ENCODE measurements at regions not wholly inside any gene's neighbourhood (a gene's known extent, or its start where the extent isn't known, plus 50 kb on each side); places are given as distances from the start of the nearest gene placed in this dataset.

DNA sequence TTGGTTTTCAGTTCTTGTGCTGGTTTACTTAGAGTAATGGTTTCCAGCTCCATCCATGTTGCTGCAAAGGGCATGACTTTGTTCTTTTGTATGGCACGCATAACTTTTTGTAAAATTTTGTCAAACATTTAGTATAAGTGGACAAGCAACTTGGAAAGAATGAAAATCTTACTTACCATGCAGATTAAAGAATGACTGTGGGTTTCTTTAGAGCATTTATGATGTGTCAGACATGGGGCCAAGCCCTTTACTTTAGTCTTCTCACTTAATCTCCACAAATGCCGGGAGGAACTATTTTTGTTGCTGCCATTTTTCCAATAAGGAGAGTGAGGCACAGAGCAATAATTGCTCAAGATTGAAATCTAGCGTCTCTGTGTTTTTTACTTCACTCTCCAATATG is 652.5 kb upstream of the TBX3 start:
- Histone ChIP-seq H3K36me3 (ENCODE audit: control insufficient read depth in 2 of 4, insufficient read depth in 4 of 4, low read length in 3 of 4) (no peaks in the 10 kb centered on the region), H3K4me1 (replicated peaks in 1 of 4; ENCODE audit: control insufficient read depth in 3 of 4, insufficient read depth in 4 of 4, low read length in 3 of 4) (peaks cover 0 to 6% (median 0%) of the 10 kb centered on the region in 4 experiments; a peak in 1 of 7 replicates), H2AK5ac (ENCODE audit: low read depth, low read length) (no peak overlapping the region), H3K4me3 (ENCODE audit: extremely low read depth in 1 of 4, insufficient read depth in 2 of 4, low read depth in 3 of 4, low read length in 4 of 4) (no peak overlapping the region), H4K20me1 (replicated peaks in 1 of 2; ENCODE audit: control insufficient read depth in 1 of 2, insufficient read depth in 2 of 2, low read length in 2 of 2) (no peaks in the 10 kb centered on the region), H3K79me2 (ENCODE audit: control insufficient read depth in 1 of 2, insufficient read depth in 2 of 2, low read length in 2 of 2) (no peaks in the 10 kb centered on the region), H2BK5ac (ENCODE audit: low read depth, low read length) (no peak overlapping the region), H2BK15ac (ENCODE audit: low read length) (no peak overlapping the region), H4K8ac (ENCODE audit: extremely low read depth, insufficient read depth, low read length) (no peak overlapping the region), H3K9ac (replicated peaks in 1 of 4; ENCODE audit: extremely low read depth in 1 of 4, low read depth in 3 of 4, low read length in 3 of 4) (no peak overlapping the region), H3K4me2 (ENCODE audit: insufficient read depth in 1 of 2, low read depth in 2 of 2, low read length in 2 of 2) (no peak overlapping the region), H3K4ac (replicated peaks; ENCODE audit: insufficient read length, low read depth, low read length) (no peak overlapping the region), H3K23ac (ENCODE audit: insufficient read length) (no peak overlapping the region), H3K27ac (ENCODE audit: low read depth, low read length) (no peak overlapping the region), H2BK12ac (ENCODE audit: low read depth, low read length) (no peak overlapping the region), H4K5ac (ENCODE audit: insufficient read length, low read depth, low read length) (no peak overlapping the region), H3K79me1 (ENCODE audit: low read depth, low read length) (no peaks in the 10 kb centered on the region), H3K14ac (ENCODE audit: insufficient read length) (no peak overlapping the region), H3K18ac (ENCODE audit: extremely low read depth, low read length) (no peak overlapping the region), H3K56ac (replicated peaks; ENCODE audit: insufficient read length, low read depth, low read length) (no peak overlapping the region), H3K9me3 (ENCODE audit: insufficient read depth in 2 of 2, low read depth in 1 of 2, low read length in 1 of 2) (no peaks in the 10 kb centered on the region), H3K27me3 (replicated peaks in 1 of 4; ENCODE audit: control insufficient read depth in 3 of 4, extremely low read depth in 1 of 4, insufficient read depth in 3 of 4, low read length in 3 of 4) (no peaks in the 10 kb centered on the region), H3K23me2 (ENCODE audit: low read depth, low read length) (no peaks in the 10 kb centered on the region), H2BK120ac (replicated peaks; ENCODE audit: low read depth, low read length) (no peak overlapping the region), H2BK20ac (ENCODE audit: low read length) (no peak overlapping the region), H4K91ac (replicated peaks; ENCODE audit: insufficient read length, low read length) (no peak overlapping the region), H2AFZ (ENCODE audit: low read length) (no peak overlapping the region)
- DNase-seq (ENCODE audit: low read depth in 1 of 2, low spot score in 2 of 2), result no peak
- ChIA-PET CTCF (ENCODE audit: partially characterized antibody) (no interaction called here), POLR2A (ENCODE audit: partially characterized antibody) (no interaction called here)
- 93% methylated on average over 3 of the region's 3 CpGs; no CpG with 5 or more reads in 1 of the 2 experiments for WGBS, 2 experiments (ENCODE audit: extremely low coverage in 1 of 2, insufficient coverage in 1 of 2, insufficient read length in 1 of 2, insufficient replicate concordance in 2 of 2, low coverage in 1 of 2, low lambda C conversion rate in 2 of 2, missing lambda C conversion rate in 1 of 2)
- FAIRE-seq, result no peak
- TF ChIP-seq CTCF (IDR thresholded peaks at IDR 0.05; ENCODE audit: control extremely low read depth in 1 of 3, insufficient read depth in 1 of 3, low read depth in 1 of 3, low read length in 3 of 3) (no peak), GABPA (IDR thresholded peaks at IDR 0.05; ENCODE audit: borderline replicate concordance, insufficient read depth, low read length) (no peak), EGR1 (IDR thresholded peaks at IDR 0.05; ENCODE audit: borderline replicate concordance, low read depth, low read length) (no peak), SP4 (IDR thresholded peaks at IDR 0.05; ENCODE audit: low read length) (no peak)

All from H1 (cell line).